ENCODE measurements at regions not wholly inside any gene's neighbourhood (a gene's known extent, or its start where the extent isn't known, plus 50 kb on each side); places are given as distances from the start of the nearest gene placed in this dataset.

- no peak for DNase-seq
Measured at GRCh38 chr14:98278800-98279199, 993.2 kb downstream of the BCL11B start.

GRCh38 chr14:98280436-98280835, 991.6 kb downstream of the BCL11B start:
- DNase-seq = no peak

- no peak for DNase-seq
Measured at GRCh38 chr14:98288825-98289224, 983.2 kb downstream of the BCL11B start.

GRCh38 chr14:98290596-98290995, 981.4 kb downstream of the BCL11B start:
- DNase-seq = no peak

- no peak for DNase-seq
Measured at GRCh38 chr14:98292191-98292590, 979.8 kb downstream of the BCL11B start.

GRCh38 chr14:98293576-98293975, 978.4 kb downstream of the BCL11B start:
- no peak for DNase-seq

- DNase-seq = no peak
Measured at GRCh38 chr14:98296895-98297294, 975.1 kb downstream of the BCL11B start.

GRCh38 chr14:98297567-98297966, 974.4 kb downstream of the BCL11B start:
- DNase-seq = no peak

GRCh38 chr14:98298481-98299244, 973.3 kb downstream of the BCL11B start:
- DNase-seq = no peak

- DNase-seq = no peak
Measured at GRCh38 chr14:98301681-98302080, 970.3 kb downstream of the BCL11B start.

GRCh38 chr14:98304574-98304973, 967.4 kb downstream of the BCL11B start:
- DNase-seq = no peak

- no peak for DNase-seq
Measured at GRCh38 chr14:98309591-98309990, 962.4 kb downstream of the BCL11B start.

GRCh38 chr14:98312006-98312405, 960.0 kb downstream of the BCL11B start:
- DNase-seq = no peak

GRCh38 chr14:98321841-98322240, 950.2 kb downstream of the BCL11B start:
- no peak for DNase-seq

- no peak for DNase-seq
Measured at GRCh38 chr14:98323836-98324235, 948.2 kb downstream of the BCL11B start.

GRCh38 chr14:98325761-98326160, 946.2 kb downstream of the BCL11B start:
- no peak for DNase-seq

- no peak for DNase-seq
Measured at GRCh38 chr14:98328496-98328895, 943.5 kb downstream of the BCL11B start.

- no peak for DNase-seq
Measured at GRCh38 chr14:98334186-98334585, 937.8 kb downstream of the BCL11B start.

GRCh38 chr14:98341211-98341610, 930.8 kb downstream of the BCL11B start:
- DNase-seq = no peak

GRCh38 chr14:98345161-98345560, 926.8 kb downstream of the BCL11B start:
- DNase-seq = no peak

- DNase-seq = no peak
Measured at GRCh38 chr14:98347686-98348085, 924.3 kb downstream of the BCL11B start.

GRCh38 chr14:98348505-98348904, 923.5 kb downstream of the BCL11B start:
- no peak for DNase-seq

- no peak for DNase-seq
Measured at GRCh38 chr14:98350213-98350612, 921.8 kb downstream of the BCL11B start.

- no peak for DNase-seq
Measured at GRCh38 chr14:98364961-98365360, 907.0 kb downstream of the BCL11B start.

- DNase-seq = no peak
Measured at GRCh38 chr14:98366429-98366828, 905.6 kb downstream of the BCL11B start.
